ENCODE measurements at regions not wholly inside any gene's neighbourhood (a gene's known extent, or its start where the extent isn't known, plus 50 kb on each side); places are given as distances from the start of the nearest gene placed in this dataset.
"Not testable (repeated sequence)": the region's sequence is repeated elsewhere in the genome, so short reads cannot be mapped to it uniquely, and the experiment has no call there.

GRCh38 chr19:29042450-29042849 is 170.5 kb downstream of the UQCRFS1 start:
- Histone ChIP-seq H3K9me3 (replicated peaks in 1 of 3) (no peaks in the 10 kb centered on the region), H3K4me1 (replicated peaks in 1 of 2) (no peaks in the 10 kb centered on the region), H3K27me3 (no peaks in the 10 kb centered on the region), H3K36me3 (replicated peaks in 1 of 2) (no peaks in the 10 kb centered on the region), H3K4me3 (no peak overlapping the region), H3K27ac (no peak overlapping the region)
- 67 to 100% (median 85%) methylated on average over 2 of the region's 2 CpGs for WGBS, 4 donors
- DNase-seq = no peak
- TF ChIP-seq POLR2A (IDR thresholded peaks at IDR 0.05) (no peak), CTCF (IDR thresholded peaks at IDR 0.05) (no peak)
- intact Hi-C loops (cut with DNase I) = no loop called here

GRCh38 chr19:29040951-29041350 is 172.0 kb downstream of the UQCRFS1 start:
- Histone ChIP-seq H3K9me3 (replicated peaks in 1 of 3) (no peaks in the 10 kb centered on the region), H3K27me3 (no peaks in the 10 kb centered on the region), H3K36me3 (replicated peaks in 1 of 2) (no peaks in the 10 kb centered on the region), H3K4me1 (replicated peaks in 1 of 2) (no peaks in the 10 kb centered on the region), H3K4me3 (no peak overlapping the region), H3K27ac (no peak overlapping the region)
- no peak for DNase-seq
- no peak for TF ChIP-seq CTCF (IDR thresholded peaks at IDR 0.05)
- TF ChIP-seq POLR2A (IDR thresholded peaks at IDR 0.05) = no peak
- 60 to 73% (median 64%) methylated on average over 6 of the region's 6 CpGs for WGBS, 4 donors
- intact Hi-C loops (cut with DNase I) = no loop called here

- WGBS, 4 donors = 55 to 66% (median 63%) methylated on average over 7 of the region's 7 CpGs
- Histone ChIP-seq H3K4me1 (replicated peaks in 1 of 2) (no peaks in the 10 kb centered on the region), H3K9me3 (replicated peaks in 1 of 3) (no peaks in the 10 kb centered on the region), H3K27ac (no peak overlapping the region), H3K27me3 (no peaks in the 10 kb centered on the region), H3K4me3 (no peak overlapping the region), H3K36me3 (replicated peaks in 1 of 2) (no peaks in the 10 kb centered on the region)
- TF ChIP-seq POLR2A (IDR thresholded peaks at IDR 0.05) = no peak
- TF ChIP-seq CTCF (IDR thresholded peaks at IDR 0.05) = no peak
- intact Hi-C loops (cut with DNase I) = no loop called here
- DNase-seq = peak in 1 of 7 donors; percentile 7
Observed at GRCh38 chr19:29040292-29040691, 172.7 kb downstream of the UQCRFS1 start.

- H3K27me3 ChIP-seq; H3K4me3 ChIP-seq; intact Hi-C loops (cut with DNase I); H3K36me3 ChIP-seq (replicated peaks in 1 of 2); H3K9me3 ChIP-seq (replicated peaks in 1 of 3); H3K4me1 ChIP-seq (replicated peaks in 1 of 2); DNase-seq; H3K27ac ChIP-seq: not testable (repeated sequence)
- 79 to 91% (median 89%) methylated on average over 3 of the region's 3 CpGs for WGBS, 4 donors
Observed at GRCh38 chr19:29039036-29039435, 173.9 kb downstream of the UQCRFS1 start.

- intact Hi-C loops (cut with DNase I) = no loop called here
- no peak for DNase-seq
Observed at GRCh38 chr19:29031216-29031615, 181.7 kb downstream of the UQCRFS1 start.

More at GRCh38 chr19:29031216-29031615, 181.7 kb downstream of the UQCRFS1 start:
- Histone ChIP-seq H3K27ac (no peak overlapping the region), H3K4me3 (no peak overlapping the region), H3K4me1 (replicated peaks in 1 of 2) (no peaks in the 10 kb centered on the region), H3K9me3 (replicated peaks in 1 of 3) (no peaks in the 10 kb centered on the region), H3K27me3 (no peaks in the 10 kb centered on the region), H3K36me3 (replicated peaks in 1 of 2) (no peaks in the 10 kb centered on the region)
- 33 to 45% (median 40%) methylated on average over 1 of the region's 1 CpG for WGBS, 4 donors
- TF ChIP-seq CTCF (IDR thresholded peaks at IDR 0.05) (no peak), POLR2A (IDR thresholded peaks at IDR 0.05) (no peak)
